Upper lobe of right lung (tissue), 1 donor: ENCODE measurements at regions not wholly inside any gene's neighbourhood (a gene's known extent, or its start where the extent isn't known, plus 50 kb on each side); places are given as distances from the start of the nearest gene placed in this dataset.

ENCODE experiments used
- ATAC-seq: fragments of 200-7000 bp; cut with Tn5 transposase; one replicate; pipeline ENCODE4 v1.9.1; 2020; ENCODE audit warnings: mild to moderate bottlenecking, moderate library complexity
- DNase-seq: peaks from one replicate; pipeline ENCODE4 v3.0.0-alpha.2; 2020
- H3K27ac ChIP-seq: fragments of 200-600 bp; one replicate; pipeline ENCODE4 v1.8.0; 2022
- H3K27me3 ChIP-seq: fragments of 200-600 bp; one replicate; pipeline ENCODE4 v1.8.0; 2022; ENCODE audit warnings: mild to moderate bottlenecking
- H3K36me3 ChIP-seq: fragments of 200-600 bp; one replicate; pipeline ENCODE4 v1.8.0; 2022
- H3K4me1 ChIP-seq: fragments of 200-600 bp; one replicate; pipeline ENCODE4 v1.8.0; 2022
- H3K4me3 ChIP-seq: fragments of 200-600 bp; one replicate; pipeline ENCODE4 v1.8.0; 2022; ENCODE audit warnings: mild to moderate bottlenecking
- H3K9me3 ChIP-seq: fragments of 200-600 bp; one replicate; pipeline ENCODE4 v1.8.0; 2022
- intact Hi-C: fragments of 100-400 bp; cut with DNase I; formaldehyde crosslinking; loops from one replicate; pipeline ENCODE4 v1.11.0; 2022
- TF ChIP-seq, protein P1 (sequence below): fragments of 200-600 bp; IDR thresholded peaks from one replicate; pipeline ENCODE4 v1.8.0; 2022; ENCODE audit warnings: antibody characterized with exemption
- donor health status: DM: no; HTN: yes; CAD: no; lungs with severe emphysema.

DNA sequence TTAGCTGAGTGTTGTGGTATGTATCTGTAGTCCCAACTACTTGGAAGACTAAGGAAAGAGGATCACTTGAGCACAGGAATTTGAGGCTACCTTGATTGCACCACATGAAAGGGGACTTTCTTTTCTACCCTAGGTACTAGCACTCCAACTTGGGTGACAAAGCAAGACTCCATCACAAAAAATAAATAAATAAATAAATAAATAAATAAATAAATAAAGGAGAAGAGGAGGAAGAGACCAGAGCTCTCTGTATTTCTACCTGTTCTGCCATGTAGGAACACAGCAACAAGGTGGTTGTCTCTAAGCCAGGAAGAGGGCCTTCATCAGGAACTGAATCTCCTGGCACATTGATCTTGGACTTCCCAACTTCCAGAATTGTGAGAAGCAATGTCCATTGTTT is 118.6 kb downstream of the HMHB1 start:
- ATAC-seq (no peak), DNase-seq (no peak)
- intact Hi-C loops = no loop called here
- Histone ChIP-seq H3K27me3 (no peaks in the 10 kb centered on the region), H3K27ac (no peak overlapping the region), H3K36me3 (no peaks in the 10 kb centered on the region), H3K9me3 (no peaks in the 10 kb centered on the region), H3K4me1 (no peaks in the 10 kb centered on the region), H3K4me3 (no peak overlapping the region)
- TF ChIP-seq, protein P1, sequence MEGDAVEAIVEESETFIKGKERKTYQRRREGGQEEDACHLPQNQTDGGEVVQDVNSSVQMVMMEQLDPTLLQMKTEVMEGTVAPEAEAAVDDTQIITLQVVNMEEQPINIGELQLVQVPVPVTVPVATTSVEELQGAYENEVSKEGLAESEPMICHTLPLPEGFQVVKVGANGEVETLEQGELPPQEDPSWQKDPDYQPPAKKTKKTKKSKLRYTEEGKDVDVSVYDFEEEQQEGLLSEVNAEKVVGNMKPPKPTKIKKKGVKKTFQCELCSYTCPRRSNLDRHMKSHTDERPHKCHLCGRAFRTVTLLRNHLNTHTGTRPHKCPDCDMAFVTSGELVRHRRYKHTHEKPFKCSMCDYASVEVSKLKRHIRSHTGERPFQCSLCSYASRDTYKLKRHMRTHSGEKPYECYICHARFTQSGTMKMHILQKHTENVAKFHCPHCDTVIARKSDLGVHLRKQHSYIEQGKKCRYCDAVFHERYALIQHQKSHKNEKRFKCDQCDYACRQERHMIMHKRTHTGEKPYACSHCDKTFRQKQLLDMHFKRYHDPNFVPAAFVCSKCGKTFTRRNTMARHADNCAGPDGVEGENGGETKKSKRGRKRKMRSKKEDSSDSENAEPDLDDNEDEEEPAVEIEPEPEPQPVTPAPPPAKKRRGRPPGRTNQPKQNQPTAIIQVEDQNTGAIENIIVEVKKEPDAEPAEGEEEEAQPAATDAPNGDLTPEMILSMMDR = no peak

DNA sequence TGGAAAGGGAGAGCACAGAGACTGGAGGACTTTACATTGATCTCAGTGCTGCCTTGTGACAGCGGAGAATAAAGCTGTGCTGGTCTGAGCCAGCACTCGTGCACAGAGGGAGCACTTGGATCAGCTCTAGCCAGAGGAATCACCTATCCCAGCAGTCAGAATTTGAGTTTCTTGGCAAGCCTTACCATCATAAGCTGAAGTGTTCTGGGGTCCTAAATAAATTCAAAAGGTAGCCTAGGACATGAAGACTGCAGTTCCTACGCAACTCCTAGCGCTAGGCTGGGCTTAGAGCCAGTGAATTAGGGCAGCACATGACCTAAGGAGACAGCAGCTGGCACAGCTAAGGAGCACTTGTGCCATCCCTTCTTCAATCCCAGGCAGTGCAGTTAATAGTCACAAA is 119.5 kb downstream of the HMHB1 start:
- H3K27ac ChIP-seq = no peak overlapping the region
- DNase-seq (no peak), ATAC-seq (no peak)
- H3K4me3 ChIP-seq = no peak overlapping the region
- intact Hi-C loops = no loop called here
- H3K9me3 ChIP-seq = no peaks in the 10 kb centered on the region
- no peaks in the 10 kb centered on the region for H3K36me3 ChIP-seq
- H3K4me1 ChIP-seq = no peaks in the 10 kb centered on the region
- TF ChIP-seq, protein P1 = no peak
- H3K27me3 ChIP-seq = no peaks in the 10 kb centered on the region

DNA sequence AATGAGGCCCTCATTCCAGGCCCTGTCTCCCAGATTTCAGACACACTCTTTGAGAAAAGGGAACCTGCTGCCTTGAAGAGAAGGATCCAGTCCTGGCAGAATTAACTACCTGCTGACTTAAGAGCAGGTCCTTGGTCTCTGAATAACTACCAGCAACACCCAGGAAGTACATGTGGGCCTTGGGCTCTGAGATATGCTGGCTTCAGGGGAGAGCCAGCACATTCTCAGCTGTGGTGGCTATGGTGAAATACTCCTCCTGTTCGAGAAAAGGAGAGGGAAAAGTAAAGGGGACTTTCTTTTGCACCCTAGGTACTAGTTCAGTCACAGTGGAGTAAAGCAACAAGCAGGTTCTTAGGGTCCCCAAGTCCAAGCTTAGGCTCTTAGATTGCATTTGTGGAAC is 120.0 kb downstream of the HMHB1 start:
- no peak for DNase-seq
- intact Hi-C loops = no loop called here
- Histone ChIP-seq H3K27ac (no peak overlapping the region), H3K27me3 (no peaks in the 10 kb centered on the region), H3K4me1 (no peaks in the 10 kb centered on the region), H3K4me3 (no peak overlapping the region), H3K9me3 (no peaks in the 10 kb centered on the region), H3K36me3 (no peaks in the 10 kb centered on the region)
- no peak for ATAC-seq
- TF ChIP-seq, protein P1 = no peak

DNA sequence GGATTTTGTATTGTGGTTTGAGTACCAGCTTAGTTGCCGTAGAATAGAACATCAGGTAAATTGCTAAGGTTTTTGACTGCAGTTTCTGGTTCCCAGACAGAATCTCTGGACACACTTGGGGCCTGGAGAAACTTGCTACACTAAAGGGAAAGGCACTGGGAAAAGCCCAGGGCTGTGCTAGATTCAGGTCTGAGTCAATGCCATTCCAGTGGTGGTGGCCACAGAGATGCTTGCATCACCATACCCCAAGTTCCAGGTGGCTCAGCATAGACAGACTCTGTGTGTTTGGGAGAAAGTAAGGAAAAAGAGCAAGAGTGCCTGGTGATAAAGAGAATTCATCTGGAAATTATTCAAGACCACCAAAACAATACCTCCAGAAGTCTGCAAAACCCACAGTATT is 120.6 kb downstream of the HMHB1 start:
- Histone ChIP-seq H3K36me3 (no peaks in the 10 kb centered on the region), H3K27me3 (no peaks in the 10 kb centered on the region), H3K27ac (no peak overlapping the region), H3K9me3 (no peaks in the 10 kb centered on the region), H3K4me1 (no peaks in the 10 kb centered on the region), H3K4me3 (no peak overlapping the region)
- intact Hi-C loops = no loop called here
- ATAC-seq (no peak), DNase-seq (no peak)
- TF ChIP-seq, protein P1 = no peak

DNA sequence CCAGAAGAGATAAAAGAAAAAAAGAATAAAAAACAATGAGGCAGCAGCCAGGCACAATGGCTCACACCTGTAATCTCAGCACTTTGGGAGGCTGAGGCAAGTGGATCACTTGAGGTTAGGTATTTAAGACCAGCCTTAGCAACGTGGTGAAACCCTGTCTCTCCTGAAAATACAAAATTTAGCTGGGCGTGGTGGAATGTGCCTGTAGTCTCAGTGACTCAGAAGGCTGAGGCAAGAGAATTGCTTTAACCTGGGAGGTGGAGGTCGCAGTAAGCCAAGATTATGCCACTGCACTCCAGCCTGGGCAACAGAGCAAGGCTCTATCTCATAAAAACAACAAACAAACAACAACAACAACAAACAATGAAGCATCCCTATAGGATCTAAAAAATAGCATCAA is 121.5 kb downstream of the HMHB1 start:
- no peaks in the 10 kb centered on the region for H3K27me3 ChIP-seq
- H3K36me3 ChIP-seq = no peaks in the 10 kb centered on the region
- DNase-seq (no peak), ATAC-seq (no peak)
- H3K4me3 ChIP-seq = no peak overlapping the region
- H3K27ac ChIP-seq = no peak overlapping the region
- TF ChIP-seq, protein P1 = no peak
- H3K4me1 ChIP-seq = no peaks in the 10 kb centered on the region
- no peaks in the 10 kb centered on the region for H3K9me3 ChIP-seq
- intact Hi-C loops = no loop called here

DNA sequence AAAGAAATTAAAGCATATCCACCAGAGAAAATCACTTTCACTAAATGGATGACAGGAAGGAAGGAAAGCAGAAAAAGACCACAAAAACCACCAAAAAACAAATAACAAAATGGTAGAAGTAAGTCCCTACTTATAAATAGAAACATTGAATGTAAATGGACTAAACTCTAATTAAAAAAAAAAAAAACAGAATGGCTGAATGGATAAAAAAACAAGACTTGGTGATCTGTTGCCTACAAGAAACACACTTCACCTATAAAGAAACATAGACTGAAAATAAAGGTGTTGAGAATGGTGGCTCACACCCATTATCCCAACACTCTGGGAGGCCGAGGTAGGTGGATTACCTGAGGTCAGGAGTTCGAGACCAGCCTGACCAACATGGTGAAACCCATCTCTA is 122.9 kb downstream of the HMHB1 start:
- TF ChIP-seq, protein P1 = no peak
- intact Hi-C loops = no loop called here
- H3K27ac ChIP-seq = no peak overlapping the region
- no peaks in the 10 kb centered on the region for H3K4me1 ChIP-seq
- H3K9me3 ChIP-seq = no peaks in the 10 kb centered on the region
- no peaks in the 10 kb centered on the region for H3K27me3 ChIP-seq
- DNase-seq (no peak), ATAC-seq (no peak)
- no peak overlapping the region for H3K4me3 ChIP-seq
- no peaks in the 10 kb centered on the region for H3K36me3 ChIP-seq
